GM19328 (cell line): ENCODE measurements at regions not wholly inside any gene's neighbourhood (a gene's known extent, or its start where the extent isn't known, plus 50 kb on each side); places are given as distances from the start of the nearest gene placed in this dataset.
"Not testable (repeated sequence)": the region's sequence is repeated elsewhere in the genome, so short reads cannot be mapped to it uniquely, and the experiment has no call there.

Experiments
- ATAC-seq: cut with Tn5 transposase; IDR thresholded peaks from one replicate; pipeline ENCODE4 v1.9.1; 2021; ENCODE audit warnings: mild to moderate bottlenecking, moderate library complexity; ENCODE audit not compliant: unreplicated experiment

DNA sequence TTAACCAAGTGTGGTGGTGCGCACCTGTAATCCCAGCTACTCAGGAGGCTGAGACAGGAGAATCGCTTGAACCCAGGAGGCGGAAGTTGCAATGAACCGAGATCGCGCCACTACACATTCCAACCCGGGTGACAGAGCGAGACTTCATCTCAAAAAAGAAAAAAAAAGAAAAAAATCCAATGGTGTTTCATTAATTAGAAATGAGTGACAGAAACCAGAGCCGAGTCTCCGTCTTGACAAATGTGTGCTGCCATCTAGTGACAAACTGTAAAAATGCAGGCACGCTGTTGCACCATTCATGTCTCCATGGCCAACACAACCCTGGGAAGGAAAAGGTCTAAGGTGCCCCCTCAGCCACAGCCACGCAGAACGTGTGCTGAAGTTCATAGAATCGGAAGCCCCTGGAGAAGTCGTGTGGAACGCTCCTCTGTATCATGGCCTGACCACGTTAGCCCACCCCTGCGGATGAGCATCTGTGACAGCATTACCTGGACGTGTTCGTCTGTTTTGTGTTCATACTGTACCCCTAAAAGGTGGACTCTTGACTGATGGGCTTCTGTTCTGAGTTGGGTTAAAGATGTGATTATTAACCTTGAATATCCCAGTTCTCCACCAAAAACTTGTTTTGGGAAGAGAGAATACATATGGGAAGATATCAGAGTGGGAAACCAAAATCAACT lies 94.9 kb downstream of the LYZL2 start:
- no peak for ATAC-seq

DNA sequence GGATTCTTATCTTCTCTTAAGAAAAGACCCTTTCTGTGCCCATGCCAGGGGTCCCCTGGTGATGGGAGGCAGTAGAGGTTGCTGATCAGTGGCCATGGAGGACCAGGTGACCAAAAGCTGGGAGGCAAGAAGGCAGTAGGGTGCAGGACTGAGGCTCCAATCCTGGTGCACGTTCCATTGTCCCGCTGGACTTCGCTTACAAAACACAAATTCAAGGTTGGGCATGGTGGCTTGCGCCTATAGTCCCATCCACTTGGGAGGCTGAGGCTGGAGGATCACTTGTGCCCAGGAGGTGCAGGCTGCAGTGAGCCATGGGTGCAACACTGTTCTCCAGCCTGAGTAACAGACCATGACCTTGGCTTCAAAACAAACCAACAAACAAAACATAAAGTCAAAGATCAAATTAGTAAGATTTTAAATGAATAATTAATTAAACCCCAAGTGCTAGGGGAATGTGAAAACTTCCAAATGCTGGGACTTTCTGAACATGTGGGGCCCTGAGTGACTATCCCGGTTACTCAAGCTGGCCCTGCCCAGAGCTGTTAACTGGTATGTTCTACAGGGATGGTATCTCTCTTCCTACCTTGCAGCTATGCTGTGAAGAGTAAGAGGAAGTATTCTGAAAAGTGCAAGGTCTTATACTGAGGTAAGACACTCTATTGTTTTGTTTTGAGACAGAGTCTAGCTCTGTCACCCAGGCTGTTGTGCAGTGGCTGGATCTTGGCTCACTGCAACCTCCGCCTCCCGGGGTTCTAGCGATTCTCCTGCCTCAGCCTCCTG lies 97.6 kb downstream of the LYZL2 start:
- ATAC-seq: no peak

DNA sequence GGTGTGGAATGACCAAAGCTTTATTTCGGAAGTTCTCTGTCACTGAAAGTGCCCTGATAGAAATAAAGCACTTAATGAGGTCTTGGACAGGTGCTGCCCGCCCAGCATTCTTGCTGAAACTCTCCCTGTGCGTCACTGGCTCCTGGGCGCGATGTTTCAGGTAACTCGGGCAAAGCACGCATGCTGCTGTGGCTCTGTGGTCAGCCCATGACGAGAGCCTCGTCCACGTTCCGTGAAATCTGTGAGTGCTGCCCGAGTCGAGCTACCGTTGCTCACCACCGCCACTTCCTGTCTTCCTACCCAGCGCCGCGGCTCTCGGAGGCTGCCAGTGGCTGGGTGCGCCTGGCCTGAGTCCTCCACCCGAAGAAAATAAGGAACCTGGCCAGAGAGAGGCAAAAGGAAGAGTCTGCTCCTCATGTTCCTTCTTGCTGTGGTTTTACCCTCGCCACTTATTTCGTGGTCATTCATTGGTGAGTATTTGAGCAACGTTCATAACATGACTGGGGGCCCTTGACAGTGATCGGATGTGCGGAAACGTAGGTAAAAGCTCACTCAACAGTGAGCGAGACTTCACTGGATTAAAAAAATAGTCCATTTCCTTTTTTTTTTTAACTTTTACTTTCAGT lies 95.5 kb downstream of the MAP3K8 start:
- peak; percentile 65 for ATAC-seq

DNA sequence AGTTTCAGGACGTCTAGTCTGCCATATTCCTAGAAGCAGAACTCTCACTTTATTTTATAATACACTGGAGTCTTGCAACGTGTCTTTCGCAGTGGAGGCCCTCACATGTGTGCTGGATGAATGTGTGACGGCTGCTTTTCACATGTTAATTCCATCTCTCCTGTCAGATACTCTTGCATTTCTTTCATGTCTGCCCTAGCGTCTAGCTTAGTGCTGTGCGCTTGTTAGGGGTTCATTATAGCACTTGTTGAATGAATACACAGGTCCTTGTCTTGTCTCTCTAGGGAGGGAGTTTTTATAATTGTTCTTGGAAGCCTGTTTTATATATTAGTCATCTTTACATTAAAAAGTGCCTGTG lies 94.4 kb downstream of the MAP3K8 start:
- no peak for ATAC-seq

DNA sequence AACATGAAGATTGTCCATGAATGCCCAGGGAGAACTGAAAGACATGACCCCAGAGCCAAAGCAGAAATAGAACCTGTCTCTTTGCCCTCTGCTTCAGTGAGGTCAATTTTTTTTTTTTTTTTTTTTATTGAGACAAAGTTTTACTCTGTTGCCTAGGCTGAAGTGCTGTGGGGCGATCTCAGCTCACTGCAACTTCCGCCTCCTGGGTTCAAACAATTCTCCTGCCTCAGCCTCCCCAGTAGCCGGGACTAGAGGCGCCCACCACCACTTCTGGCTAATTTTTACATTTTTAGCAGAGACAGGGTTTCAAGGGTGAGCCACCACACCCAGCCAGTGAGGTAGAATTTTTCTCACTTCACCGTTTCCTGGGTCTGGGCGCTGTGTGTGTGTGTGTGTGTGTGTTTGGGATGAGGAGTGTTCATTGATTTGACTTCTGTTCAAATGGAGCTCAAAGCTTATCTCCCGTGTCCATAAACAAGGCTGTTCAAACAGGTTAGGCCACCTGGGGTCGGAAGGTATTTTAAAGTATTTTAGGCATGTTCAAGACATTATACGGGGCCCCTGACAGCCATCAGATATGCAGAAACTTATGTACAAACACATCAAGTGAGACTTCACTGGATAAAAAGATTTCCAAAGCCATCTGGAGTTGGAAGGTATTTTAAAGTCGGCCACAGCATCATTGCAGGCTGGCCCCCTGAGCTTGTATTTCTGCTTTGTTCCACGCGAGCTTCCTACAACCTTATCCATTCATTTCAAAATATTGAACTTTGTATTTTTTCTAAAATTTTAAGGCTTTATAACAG lies 93.8 kb downstream of the MAP3K8 start:
- ATAC-seq: no peak

DNA sequence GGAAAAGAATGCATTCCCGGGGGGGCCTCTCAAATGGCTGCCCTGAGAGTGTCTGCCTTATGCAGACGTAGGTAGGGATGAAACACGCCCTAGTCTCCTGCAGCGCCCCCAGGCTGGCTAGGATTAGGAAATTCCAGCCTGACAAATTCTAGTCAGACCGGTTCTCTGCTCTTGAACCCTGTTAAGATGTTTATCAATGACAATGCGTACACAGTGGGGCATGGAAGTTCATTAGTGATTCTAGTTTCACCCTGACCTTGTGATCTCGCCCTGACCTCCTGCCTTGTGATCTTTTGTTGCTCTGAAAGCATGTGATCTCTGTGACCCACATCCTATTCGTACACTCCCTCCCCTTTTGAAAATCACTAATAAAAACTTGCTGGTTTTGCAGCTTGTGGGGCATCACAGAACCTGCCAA lies 88.7 kb downstream of the MAP3K8 start:
- ATAC-seq: not testable (repeated sequence)

DNA sequence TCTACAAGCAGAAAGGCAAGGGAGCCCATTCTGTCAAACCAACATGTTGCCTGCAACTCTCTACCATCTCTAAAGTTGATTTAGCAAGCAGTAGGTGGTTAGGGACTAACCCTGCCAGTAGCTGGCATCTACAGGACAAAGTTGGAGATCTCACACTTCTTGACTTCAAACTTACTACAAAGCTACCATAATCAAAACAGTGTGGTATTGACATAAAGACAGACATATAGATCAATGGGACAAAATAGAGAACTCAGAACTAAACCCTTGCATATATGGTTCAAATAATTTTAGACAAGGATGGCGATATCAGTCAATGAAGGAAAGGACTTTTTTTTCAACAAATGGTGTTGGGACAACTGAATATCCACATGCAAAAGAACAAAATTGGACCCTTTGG lies 84.9 kb downstream of the MAP3K8 start:
- ATAC-seq: no peak
